C4-2B (cell line): ENCODE measurements at regions not wholly inside any gene's neighbourhood (a gene's known extent, or its start where the extent isn't known, plus 50 kb on each side); places are given as distances from the start of the nearest gene placed in this dataset.

Source experiments
- CTCF ChIP-seq: fragments of 450-650 bp; conservative IDR thresholded peaks from 2 replicates; pipeline ENCODE4 v1.5.1; 2017; ENCODE audit warnings: mild to moderate bottlenecking
- ZFX ChIP-seq: fragments of 450-650 bp; IDR thresholded peaks from 2 replicates; pipeline ENCODE4 v1.6.1; 2017

DNA sequence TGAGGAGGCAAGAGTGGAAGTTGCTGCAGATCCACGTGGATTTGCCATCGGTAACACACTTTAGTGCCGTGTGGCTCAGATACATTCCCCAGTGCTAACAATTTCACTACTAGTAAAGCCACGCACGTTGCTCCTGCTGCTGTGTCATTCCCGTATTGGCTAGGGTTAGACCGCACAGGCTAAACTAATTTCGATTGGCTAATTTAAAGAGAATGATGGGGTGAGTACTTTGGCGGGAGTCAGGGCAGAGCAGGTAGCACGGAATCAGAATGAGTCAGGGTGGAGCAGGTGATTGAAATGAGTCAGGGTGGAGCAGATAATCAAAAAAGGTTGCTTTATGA lies 1337.5 kb downstream of the FSTL5 start:
- TF ChIP-seq CTCF (no peak), ZFX (no peak)
